ENCODE measurements at regions not wholly inside any gene's neighbourhood (a gene's known extent, or its start where the extent isn't known, plus 50 kb on each side); places are given as distances from the start of the nearest gene placed in this dataset.

DNA sequence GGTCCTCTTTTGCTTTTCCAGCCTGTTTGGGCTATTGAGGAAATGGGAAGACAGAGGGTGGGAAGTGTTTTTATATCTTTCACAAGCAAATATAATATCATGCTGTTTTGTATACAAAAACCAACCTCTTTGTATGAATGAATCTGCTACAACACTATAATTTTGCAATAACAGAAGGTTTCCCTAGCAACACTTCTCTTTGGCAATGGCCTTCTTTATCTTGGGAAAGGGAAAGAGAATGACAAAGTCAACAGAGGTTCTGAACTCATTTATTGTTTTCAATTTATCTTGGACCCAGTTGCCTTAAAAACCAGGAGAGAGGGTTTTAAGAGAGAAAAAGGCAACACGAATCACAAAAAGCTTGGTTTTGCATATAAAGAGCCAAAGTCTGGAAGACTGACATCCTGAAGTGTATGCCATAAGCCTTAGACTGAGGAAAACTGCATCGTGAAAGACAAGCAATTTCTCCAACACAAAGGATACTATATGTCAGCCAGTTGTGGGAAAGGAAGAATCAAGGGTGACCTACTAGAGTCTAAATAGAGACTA is 121.8 kb upstream of the FAM241A start:
- TF ChIP-seq, protein P1, sequence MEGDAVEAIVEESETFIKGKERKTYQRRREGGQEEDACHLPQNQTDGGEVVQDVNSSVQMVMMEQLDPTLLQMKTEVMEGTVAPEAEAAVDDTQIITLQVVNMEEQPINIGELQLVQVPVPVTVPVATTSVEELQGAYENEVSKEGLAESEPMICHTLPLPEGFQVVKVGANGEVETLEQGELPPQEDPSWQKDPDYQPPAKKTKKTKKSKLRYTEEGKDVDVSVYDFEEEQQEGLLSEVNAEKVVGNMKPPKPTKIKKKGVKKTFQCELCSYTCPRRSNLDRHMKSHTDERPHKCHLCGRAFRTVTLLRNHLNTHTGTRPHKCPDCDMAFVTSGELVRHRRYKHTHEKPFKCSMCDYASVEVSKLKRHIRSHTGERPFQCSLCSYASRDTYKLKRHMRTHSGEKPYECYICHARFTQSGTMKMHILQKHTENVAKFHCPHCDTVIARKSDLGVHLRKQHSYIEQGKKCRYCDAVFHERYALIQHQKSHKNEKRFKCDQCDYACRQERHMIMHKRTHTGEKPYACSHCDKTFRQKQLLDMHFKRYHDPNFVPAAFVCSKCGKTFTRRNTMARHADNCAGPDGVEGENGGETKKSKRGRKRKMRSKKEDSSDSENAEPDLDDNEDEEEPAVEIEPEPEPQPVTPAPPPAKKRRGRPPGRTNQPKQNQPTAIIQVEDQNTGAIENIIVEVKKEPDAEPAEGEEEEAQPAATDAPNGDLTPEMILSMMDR (IDR thresholded peaks at IDR 0.05; ENCODE audit: extremely low read depth in 1 of 2, insufficient read depth in 1 of 2, low read depth in 1 of 2, low read length in 2 of 2) = no peak
- TF ChIP-seq POLR2AphosphoS5 (IDR thresholded peaks at IDR 0.05; ENCODE audit: insufficient read depth, low read depth, low read length) = no peak
- no peak for TF ChIP-seq POLR2A (IDR thresholded peaks at IDR 0.05; ENCODE audit: low read depth, low read length)
- no peak for TF ChIP-seq EZH2 (IDR thresholded peaks at IDR 0.05; ENCODE audit: borderline replicate concordance, low read depth, low read length, severe bottlenecking)
- no peak for TF ChIP-seq MAX (IDR thresholded peaks at IDR 0.05; ENCODE audit: insufficient read depth, insufficient read length)
- TF ChIP-seq JUN (IDR thresholded peaks at IDR 0.05; ENCODE audit: borderline replicate concordance, insufficient read depth, insufficient read length, low read depth) = no peak
- TF ChIP-seq FOS (IDR thresholded peaks at IDR 0.05; ENCODE audit: borderline replicate concordance, insufficient read depth, low read length) = no peak

Data from endothelial cell of umbilical vein (primary cell).